ENCODE measurements at regions not wholly inside any gene's neighbourhood (a gene's known extent, or its start where the extent isn't known, plus 50 kb on each side); places are given as distances from the start of the nearest gene placed in this dataset.

DNA sequence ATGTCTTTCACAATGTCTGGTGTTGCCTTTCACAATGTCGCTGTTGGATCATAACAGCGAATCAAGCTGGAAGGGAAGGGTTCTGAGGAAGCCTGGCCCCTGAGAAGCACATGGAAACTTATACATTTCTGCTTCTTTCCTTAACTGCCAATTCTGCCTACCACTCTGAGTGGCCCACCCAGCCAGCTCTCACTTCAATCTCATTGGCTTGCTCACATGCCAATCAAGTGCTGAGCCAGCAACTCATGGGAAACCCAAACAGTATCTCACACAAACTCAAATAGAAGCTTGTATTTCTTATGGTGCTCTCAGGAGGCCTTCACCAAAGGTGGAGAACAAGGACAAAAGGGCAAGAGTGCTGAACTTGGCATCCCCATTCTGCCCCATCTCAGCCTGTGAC, 117.4 kb upstream of the GPR26 start:
- Histone ChIP-seq H3K36me3 (peaks cover 44% of the 10 kb centered on the region), H3K4me1 (peaks cover 82% of the 10 kb centered on the region), H4K20me1 (no peaks in the 10 kb centered on the region), H3K27me3 (no peaks in the 10 kb centered on the region), H3K9me3 (peaks cover 80% of the 10 kb centered on the region), H3K4me2 (peak overlapping the region; percentile 67), H3K9ac (peak overlapping the region; percentile 13; the same call in 1 of the 2 replicates), H3K27ac (peak overlapping the region; percentile 81), H3K4me3 (peak overlapping the region; percentile 45)
- no peak for TF ChIP-seq Cebpa-rat (IDR thresholded peaks at IDR 0.05)

DNA sequence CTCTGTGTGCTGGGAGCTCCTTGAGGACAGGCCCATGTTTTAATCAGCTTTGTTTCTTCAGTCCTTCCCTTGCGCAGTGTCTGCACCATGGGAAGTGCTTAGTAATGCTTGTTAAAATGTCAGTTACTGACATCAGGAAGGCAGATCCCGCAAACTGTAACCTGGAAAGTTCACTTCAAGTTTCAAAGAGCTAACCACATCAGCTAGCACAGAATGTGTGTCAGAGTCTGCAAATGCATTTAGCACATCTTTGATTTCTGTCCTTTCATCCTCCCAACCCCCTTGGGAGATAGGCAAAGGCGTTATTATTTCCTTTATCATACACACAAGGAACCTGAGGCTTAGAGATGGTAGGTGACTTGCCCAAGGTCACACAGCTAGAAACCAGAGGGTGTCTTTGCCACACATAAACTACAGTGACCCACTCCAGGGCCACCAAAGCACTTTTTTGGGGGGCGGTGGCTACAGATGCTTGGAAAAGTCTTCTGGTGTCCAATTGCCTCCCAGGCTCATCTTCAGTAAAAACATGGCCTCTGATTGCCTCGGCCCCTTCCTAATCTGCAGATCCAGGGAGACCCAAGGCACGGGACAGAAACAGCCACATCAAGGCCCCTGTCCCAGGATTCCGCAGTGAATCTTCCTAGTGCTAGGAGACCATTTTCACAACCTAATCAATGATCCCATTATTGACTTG, 116.2 kb upstream of the GPR26 start:
- Histone ChIP-seq H3K9me3 (peaks cover 71% of the 10 kb centered on the region), H3K27me3 (no peaks in the 10 kb centered on the region), H3K4me2 (peak overlapping the region; percentile 67), H3K4me3 (peak overlapping the region; percentile 45), H3K9ac (no peak overlapping the region; the same call in 1 of the 2 replicates), H4K20me1 (no peaks in the 10 kb centered on the region), H3K4me1 (peaks cover 94% of the 10 kb centered on the region), H3K36me3 (peaks cover 39% of the 10 kb centered on the region), H3K27ac (peak overlapping the region; percentile 81)
- no peak for TF ChIP-seq Cebpa-rat (IDR thresholded peaks at IDR 0.05)

DNA sequence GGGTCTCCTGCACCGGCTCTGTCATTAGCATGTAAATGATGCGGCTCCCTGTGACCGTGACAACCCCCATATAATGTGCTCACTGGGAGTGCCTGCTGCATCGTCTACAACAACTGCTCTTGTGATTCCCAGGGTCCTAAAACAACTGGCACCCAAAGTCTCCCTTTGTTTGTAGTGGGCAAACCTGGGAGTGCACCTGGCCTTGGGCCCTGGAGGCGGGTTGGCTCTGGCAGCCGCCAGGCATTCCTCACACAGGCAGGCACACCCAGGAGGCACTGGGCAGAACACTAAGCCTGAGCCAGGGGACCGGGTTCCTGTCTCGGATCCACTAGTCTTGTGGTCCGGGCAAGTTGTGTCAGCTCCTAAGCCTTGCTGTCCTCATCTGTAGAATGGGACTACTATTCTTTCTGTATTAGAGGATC, 115.5 kb upstream of the GPR26 start:
- H3K27me3 ChIP-seq = no peaks in the 10 kb centered on the region

DNA sequence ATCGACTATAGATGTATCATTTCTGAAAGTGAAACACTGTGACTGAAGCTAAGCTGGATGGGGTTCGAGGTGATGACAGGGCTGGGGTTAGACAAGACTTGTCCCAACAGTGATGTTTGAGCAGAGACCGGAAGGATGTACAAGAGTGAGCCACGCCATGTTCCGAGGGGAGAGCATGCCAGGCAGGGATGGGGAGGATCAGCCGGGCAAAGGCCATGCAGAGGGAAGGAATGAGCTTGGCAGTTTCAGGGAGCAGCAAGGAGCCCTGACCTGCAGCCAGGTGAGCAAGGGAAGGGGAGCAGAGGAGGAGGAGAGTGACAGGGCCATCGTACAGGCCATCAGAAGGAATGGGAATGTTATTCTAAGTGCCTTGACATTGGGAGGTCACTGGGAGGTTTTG, 114.9 kb upstream of the GPR26 start:
- peaks cover 26% of the 10 kb centered on the region for H3K36me3 ChIP-seq
- TF ChIP-seq Cebpa-rat (IDR thresholded peaks at IDR 0.05) = no peak
- H3K4me3 ChIP-seq = no peak overlapping the region
- no peaks in the 10 kb centered on the region for H4K20me1 ChIP-seq
- H3K4me1 ChIP-seq = peaks cover 100% of the 10 kb centered on the region
- no peak overlapping the region for H3K9ac ChIP-seq
- no peaks in the 10 kb centered on the region for H3K27me3 ChIP-seq
- H3K9me3 ChIP-seq = peaks cover 58% of the 10 kb centered on the region
- peak overlapping the region; percentile 81 for H3K27ac ChIP-seq
- H3K4me2 ChIP-seq = 0 out of 2 replicates have a peak overlapping the region, but pooled peaks have one; percentile 7

More for the DNA sequence above, 115.5 kb upstream of the GPR26 start:
- Histone ChIP-seq H3K4me3 (peak overlapping the region; percentile 45), H3K27ac (peak overlapping the region; percentile 81), H3K36me3 (peaks cover 31% of the 10 kb centered on the region), H3K9me3 (peaks cover 63% of the 10 kb centered on the region), H3K4me1 (peaks cover 100% of the 10 kb centered on the region), H3K9ac (no peak overlapping the region), H4K20me1 (no peaks in the 10 kb centered on the region), H3K4me2 (peak overlapping the region; percentile 67)
- TF ChIP-seq Cebpa-rat (IDR thresholded peaks at IDR 0.05) = no peak

DNA sequence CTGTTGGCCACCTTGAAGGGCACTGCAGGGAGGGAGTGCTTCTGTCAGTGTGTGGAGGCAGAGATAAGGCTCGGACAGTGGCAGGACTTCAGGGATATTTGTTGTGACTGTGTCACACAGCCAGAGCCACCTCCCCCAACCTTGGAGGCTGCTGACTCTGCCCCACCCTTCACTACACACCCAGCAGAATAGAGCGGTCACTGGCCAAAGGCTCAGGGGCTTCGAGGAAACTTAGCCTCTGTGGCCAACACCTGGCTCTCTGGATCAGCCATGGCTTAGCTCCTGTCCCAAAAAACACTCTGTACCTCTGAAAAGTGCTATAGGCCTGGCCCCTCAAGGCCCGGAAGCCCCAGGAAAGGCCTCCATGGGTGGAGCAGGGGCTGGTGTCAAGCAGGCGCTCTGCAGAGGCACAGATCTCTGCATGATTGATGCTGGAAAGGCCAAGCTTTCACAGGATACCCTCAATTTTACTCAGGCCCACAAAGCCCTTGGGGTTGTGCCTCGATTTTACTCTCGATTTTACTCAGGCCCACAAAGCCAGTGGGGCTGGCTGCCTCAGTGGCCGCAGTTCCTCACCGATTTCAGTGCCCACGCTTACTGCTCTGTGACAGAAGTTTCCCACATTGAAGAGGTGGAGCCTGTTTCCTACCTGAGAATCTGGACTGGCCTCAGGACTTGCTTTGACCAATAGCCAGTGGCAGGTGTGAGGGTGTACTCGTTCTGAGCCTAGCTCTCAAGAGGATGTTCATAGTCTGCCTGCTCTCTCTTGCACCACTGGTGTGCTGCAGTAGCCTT, 113.2 kb upstream of the GPR26 start:
- H4K20me1 ChIP-seq = no peaks in the 10 kb centered on the region
- H3K4me3 ChIP-seq = no peak overlapping the region
- peaks cover 12% of the 10 kb centered on the region for H3K36me3 ChIP-seq
- H3K9me3 ChIP-seq = peaks cover 41% of the 10 kb centered on the region
- peak overlapping the region; percentile 36; the same call in 1 of the 2 replicates for H3K9ac ChIP-seq
- TF ChIP-seq Cebpa-rat (IDR thresholded peaks at IDR 0.05) = no peak
- H3K4me2 ChIP-seq = peak overlapping the region; percentile 84
- H3K4me1 ChIP-seq = peaks cover 100% of the 10 kb centered on the region
- no peaks in the 10 kb centered on the region for H3K27me3 ChIP-seq
- peak overlapping the region; percentile 88 for H3K27ac ChIP-seq

DNA sequence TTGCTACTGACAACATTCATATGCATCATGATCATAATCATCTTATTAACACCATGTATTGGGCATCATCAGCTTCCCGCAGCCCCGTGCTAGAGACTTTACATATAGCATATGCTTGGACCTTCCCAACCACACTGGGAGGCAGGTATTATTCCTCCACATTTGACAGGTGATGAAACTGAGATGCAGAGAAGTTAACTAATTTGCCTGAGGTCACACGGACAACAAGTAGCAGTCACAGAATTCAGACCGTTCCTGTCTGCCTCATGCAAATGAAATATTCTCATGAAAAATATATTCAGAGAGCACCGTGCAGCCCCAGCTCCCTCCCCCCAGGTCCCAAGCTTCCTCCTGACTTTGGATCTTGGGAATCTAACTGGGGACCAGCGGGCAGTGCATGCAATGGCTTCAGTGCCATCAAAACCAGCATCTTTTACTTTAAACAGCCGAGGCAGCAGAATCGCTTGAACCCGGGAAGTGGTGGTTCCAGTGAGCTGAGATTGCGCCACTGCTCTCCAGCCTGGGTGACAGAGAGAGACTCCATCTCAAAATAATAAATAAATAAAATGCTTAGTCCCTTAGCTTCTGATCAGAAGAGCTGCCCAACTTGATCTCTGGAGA, 112.2 kb upstream of the GPR26 start:
- Histone ChIP-seq H3K27ac (peak overlapping the region; percentile 88), H3K9ac (peak overlapping the region; percentile 11; the same call in 1 of the 2 replicates), H3K4me2 (peak overlapping the region; percentile 84), H3K9me3 (peaks cover 31% of the 10 kb centered on the region), H4K20me1 (no peaks in the 10 kb centered on the region), H3K4me1 (peaks cover 100% of the 10 kb centered on the region), H3K4me3 (no peak overlapping the region), H3K36me3 (peaks cover 2% of the 10 kb centered on the region), H3K27me3 (no peaks in the 10 kb centered on the region)
- TF ChIP-seq Cebpa-rat (IDR thresholded peaks at IDR 0.05) = no peak

- Histone ChIP-seq H3K4me1 (peaks cover 100% of the 10 kb centered on the region), H3K4me2 (peak overlapping the region; percentile 84), H3K9me3 (peaks cover 24% of the 10 kb centered on the region), H3K4me3 (no peak overlapping the region), H3K27ac (peak overlapping the region; percentile 88), H3K27me3 (no peaks in the 10 kb centered on the region), H3K36me3 (no peaks in the 10 kb centered on the region; the same call in 1 of the 2 replicates), H3K9ac (peak overlapping the region; percentile 72; the same call in 1 of the 2 replicates), H4K20me1 (no peaks in the 10 kb centered on the region)
- no peak for TF ChIP-seq Cebpa-rat (IDR thresholded peaks at IDR 0.05)
Observed at GRCh38 chr10:123554656-123555055, 111.5 kb upstream of the GPR26 start.

DNA sequence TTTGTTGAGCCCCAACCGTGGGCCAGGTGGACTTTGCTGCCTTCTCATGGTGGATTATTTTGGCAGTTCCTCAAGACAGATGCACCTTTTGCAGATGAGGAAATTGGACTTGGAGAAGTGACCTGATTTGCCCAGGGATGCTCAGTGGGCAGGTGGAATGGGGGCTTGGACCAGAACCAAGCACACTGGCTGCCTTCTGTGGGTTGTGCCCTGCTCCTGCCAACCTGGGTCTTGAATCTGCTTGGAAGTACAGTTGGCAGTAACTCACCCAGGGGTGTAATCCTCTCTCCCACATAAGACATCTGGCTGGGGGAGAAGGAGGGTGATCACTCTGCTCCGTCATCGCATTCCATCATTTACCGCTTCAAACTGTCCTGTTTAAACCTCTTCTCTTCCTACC, 110.5 kb upstream of the GPR26 start:
- H3K9ac ChIP-seq = peak overlapping the region; percentile 72
- H4K20me1 ChIP-seq = no peaks in the 10 kb centered on the region
- H3K4me1 ChIP-seq = peaks cover 100% of the 10 kb centered on the region
- H3K36me3 ChIP-seq = no peaks in the 10 kb centered on the region; the same call in 1 of the 2 replicates
- H3K4me3 ChIP-seq = peak overlapping the region; percentile 34; the same call in 1 of the 2 replicates
- no peak for TF ChIP-seq Cebpa-rat (IDR thresholded peaks at IDR 0.05)
- peak overlapping the region; percentile 88 for H3K27ac ChIP-seq
- no peaks in the 10 kb centered on the region for H3K27me3 ChIP-seq
- peaks cover 14% of the 10 kb centered on the region for H3K9me3 ChIP-seq
- H3K4me2 ChIP-seq = peak overlapping the region; percentile 84

DNA sequence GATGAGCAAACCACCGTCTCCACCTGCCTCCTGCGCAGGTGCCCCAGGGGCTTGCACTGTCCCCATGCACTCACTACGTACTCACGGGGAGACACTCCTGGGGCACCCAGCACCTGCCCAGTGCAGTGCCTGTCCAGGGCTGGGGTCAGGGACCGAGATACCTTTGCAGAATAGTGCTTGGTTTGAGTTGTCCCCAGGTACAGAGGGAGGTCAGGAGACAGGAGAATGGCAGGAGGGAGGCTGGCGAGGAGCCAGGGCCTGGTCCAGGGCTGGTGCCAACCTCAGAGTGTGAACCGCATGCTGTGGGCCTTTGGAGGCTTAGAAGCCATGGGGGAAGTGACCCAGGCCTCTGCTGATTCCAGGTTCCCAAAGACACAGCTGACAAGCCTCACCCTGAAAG, 110.1 kb upstream of the GPR26 start:
- no peak for TF ChIP-seq Cebpa-rat (IDR thresholded peaks at IDR 0.05)
- peak overlapping the region; percentile 84 for H3K4me2 ChIP-seq
- peak overlapping the region; percentile 34 for H3K4me3 ChIP-seq
- no peaks in the 10 kb centered on the region for H3K27me3 ChIP-seq
- H3K9me3 ChIP-seq = peaks cover 10% of the 10 kb centered on the region
- H4K20me1 ChIP-seq = no peaks in the 10 kb centered on the region
- H3K36me3 ChIP-seq = no peaks in the 10 kb centered on the region; the same call in 1 of the 2 replicates
- peak overlapping the region; percentile 88 for H3K27ac ChIP-seq
- peak overlapping the region; percentile 72 for H3K9ac ChIP-seq
- peaks cover 100% of the 10 kb centered on the region for H3K4me1 ChIP-seq

Data from BLaER1 (cell line).